ENCODE measurements at regions not wholly inside any gene's neighbourhood (a gene's known extent, or its start where the extent isn't known, plus 50 kb on each side); places are given as distances from the start of the nearest gene placed in this dataset.

DNA sequence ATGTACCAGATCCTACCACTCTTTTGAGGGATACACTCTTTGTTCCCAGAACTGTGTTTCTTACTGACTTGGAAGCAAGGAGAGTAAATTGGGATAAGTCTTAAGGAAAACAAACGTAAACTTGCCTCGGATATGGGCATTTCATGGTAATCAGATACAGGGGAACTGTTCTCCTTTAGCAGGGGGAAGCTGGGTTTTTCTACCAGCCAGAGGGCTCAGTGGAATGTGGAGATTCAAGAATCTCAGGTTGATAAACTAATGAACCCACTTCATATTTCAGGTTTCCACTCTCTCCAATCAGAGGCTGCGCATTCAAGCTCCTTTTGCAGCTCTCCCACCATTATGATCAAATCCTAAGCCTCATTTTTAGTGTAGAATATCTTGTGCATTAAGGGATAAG is 676.5 kb upstream of the FSHR start:
- ChIA-PET POLR2A (no interaction called here), CTCF (no interaction called here), SMC1A (ENCODE audit: uncharacterized antibody, unreplicated experiment) (no interaction called here), RAD21 (ENCODE audit: unreplicated experiment) (no interaction called here)
- no peaks in the 10 kb centered on the region for H3K9me3 ChIP-seq (replicated peaks; ENCODE audit: control insufficient read depth, insufficient read depth, low read length)
- H3K36me3 ChIP-seq (ENCODE audit: control insufficient read depth in 2 of 2, insufficient read depth in 2 of 2, low read length in 1 of 2), result no peaks in the 10 kb centered on the region
- no peaks in the 10 kb centered on the region for H4K20me1 ChIP-seq (ENCODE audit: control insufficient read depth, insufficient read depth)
- ATAC-seq, result no peak
- H2AFZ ChIP-seq (ENCODE audit: control insufficient read depth, low read depth, low read length), result no peak overlapping the region
- no peak for TF ChIP-seq ASH2L (IDR thresholded peaks at IDR 0.05; ENCODE audit: borderline replicate concordance, low read depth)
- TF ChIP-seq, protein P1, sequence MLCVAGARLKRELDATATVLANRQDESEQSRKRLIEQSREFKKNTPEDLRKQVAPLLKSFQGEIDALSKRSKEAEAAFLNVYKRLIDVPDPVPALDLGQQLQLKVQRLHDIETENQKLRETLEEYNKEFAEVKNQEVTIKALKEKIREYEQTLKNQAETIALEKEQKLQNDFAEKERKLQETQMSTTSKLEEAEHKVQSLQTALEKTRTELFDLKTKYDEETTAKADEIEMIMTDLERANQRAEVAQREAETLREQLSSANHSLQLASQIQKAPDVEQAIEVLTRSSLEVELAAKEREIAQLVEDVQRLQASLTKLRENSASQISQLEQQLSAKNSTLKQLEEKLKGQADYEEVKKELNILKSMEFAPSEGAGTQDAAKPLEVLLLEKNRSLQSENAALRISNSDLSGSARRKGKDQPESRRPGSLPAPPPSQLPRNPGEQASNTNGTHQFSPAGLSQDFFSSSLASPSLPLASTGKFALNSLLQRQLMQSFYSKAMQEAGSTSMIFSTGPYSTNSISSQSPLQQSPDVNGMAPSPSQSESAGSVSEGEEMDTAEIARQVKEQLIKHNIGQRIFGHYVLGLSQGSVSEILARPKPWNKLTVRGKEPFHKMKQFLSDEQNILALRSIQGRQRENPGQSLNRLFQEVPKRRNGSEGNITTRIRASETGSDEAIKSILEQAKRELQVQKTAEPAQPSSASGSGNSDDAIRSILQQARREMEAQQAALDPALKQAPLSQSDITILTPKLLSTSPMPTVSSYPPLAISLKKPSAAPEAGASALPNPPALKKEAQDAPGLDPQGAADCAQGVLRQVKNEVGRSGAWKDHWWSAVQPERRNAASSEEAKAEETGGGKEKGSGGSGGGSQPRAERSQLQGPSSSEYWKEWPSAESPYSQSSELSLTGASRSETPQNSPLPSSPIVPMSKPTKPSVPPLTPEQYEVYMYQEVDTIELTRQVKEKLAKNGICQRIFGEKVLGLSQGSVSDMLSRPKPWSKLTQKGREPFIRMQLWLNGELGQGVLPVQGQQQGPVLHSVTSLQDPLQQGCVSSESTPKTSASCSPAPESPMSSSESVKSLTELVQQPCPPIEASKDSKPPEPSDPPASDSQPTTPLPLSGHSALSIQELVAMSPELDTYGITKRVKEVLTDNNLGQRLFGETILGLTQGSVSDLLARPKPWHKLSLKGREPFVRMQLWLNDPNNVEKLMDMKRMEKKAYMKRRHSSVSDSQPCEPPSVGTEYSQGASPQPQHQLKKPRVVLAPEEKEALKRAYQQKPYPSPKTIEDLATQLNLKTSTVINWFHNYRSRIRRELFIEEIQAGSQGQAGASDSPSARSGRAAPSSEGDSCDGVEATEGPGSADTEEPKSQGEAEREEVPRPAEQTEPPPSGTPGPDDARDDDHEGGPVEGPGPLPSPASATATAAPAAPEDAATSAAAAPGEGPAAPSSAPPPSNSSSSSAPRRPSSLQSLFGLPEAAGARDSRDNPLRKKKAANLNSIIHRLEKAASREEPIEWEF (IDR thresholded peaks at IDR 0.05; ENCODE audit: insufficient replicate concordance, low read depth, low read length), result no peak
- no peak for TF ChIP-seq NFYB (IDR thresholded peaks at IDR 0.05; ENCODE audit: insufficient read depth, low read depth, low read length)
- no peak for TF ChIP-seq CREM (IDR thresholded peaks at IDR 0.05; ENCODE audit: low read depth)
- TF ChIP-seq PAX5 (IDR thresholded peaks at IDR 0.05; ENCODE audit: borderline replicate concordance, low read depth, low read length), result no peak
- TF ChIP-seq, protein P2, sequence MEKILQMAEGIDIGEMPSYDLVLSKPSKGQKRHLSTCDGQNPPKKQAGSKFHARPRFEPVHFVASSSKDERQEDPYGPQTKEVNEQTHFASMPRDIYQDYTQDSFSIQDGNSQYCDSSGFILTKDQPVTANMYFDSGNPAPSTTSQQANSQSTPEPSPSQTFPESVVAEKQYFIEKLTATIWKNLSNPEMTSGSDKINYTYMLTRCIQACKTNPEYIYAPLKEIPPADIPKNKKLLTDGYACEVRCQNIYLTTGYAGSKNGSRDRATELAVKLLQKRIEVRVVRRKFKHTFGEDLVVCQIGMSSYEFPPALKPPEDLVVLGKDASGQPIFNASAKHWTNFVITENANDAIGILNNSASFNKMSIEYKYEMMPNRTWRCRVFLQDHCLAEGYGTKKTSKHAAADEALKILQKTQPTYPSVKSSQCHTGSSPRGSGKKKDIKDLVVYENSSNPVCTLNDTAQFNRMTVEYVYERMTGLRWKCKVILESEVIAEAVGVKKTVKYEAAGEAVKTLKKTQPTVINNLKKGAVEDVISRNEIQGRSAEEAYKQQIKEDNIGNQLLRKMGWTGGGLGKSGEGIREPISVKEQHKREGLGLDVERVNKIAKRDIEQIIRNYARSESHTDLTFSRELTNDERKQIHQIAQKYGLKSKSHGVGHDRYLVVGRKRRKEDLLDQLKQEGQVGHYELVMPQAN (conservative IDR thresholded peaks at IDR 0.05), result no peak
- TF ChIP-seq, protein P3, sequence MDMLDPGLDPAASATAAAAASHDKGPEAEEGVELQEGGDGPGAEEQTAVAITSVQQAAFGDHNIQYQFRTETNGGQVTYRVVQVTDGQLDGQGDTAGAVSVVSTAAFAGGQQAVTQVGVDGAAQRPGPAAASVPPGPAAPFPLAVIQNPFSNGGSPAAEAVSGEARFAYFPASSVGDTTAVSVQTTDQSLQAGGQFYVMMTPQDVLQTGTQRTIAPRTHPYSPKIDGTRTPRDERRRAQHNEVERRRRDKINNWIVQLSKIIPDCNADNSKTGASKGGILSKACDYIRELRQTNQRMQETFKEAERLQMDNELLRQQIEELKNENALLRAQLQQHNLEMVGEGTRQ (IDR thresholded peaks at IDR 0.05; ENCODE audit: borderline replicate concordance, low read depth, low read length), result no peak
- TF ChIP-seq BHLHE40 (IDR thresholded peaks at IDR 0.05; ENCODE audit: borderline replicate concordance in 1 of 2, low read depth in 2 of 2, low read length in 1 of 2), result no peak
- TF ChIP-seq BCL11A (IDR thresholded peaks at IDR 0.05; ENCODE audit: low read depth, low read length), result no peak
- no peak for TF ChIP-seq SIX5 (IDR thresholded peaks at IDR 0.05; ENCODE audit: low read depth, low read length, severe bottlenecking)
- no peak for TF ChIP-seq ETV6 (conservative IDR thresholded peaks at IDR 0.05 in 1 of 2, IDR thresholded peaks at IDR 0.05 in 1 of 2; ENCODE audit: borderline replicate concordance in 1 of 2, low read depth in 1 of 2)
- no peak for TF ChIP-seq MYB (IDR thresholded peaks at IDR 0.05; ENCODE audit: borderline replicate concordance, low read depth, low read length)
- TF ChIP-seq HDAC6 (IDR thresholded peaks at IDR 0.05; ENCODE audit: unreplicated experiment), result no peak
- BruUV-seq (replicated peaks), result no TSS peak
- no peaks in the 10 kb centered on the region for H3K79me2 ChIP-seq (ENCODE audit: control insufficient read depth, insufficient read depth, low read length)
- no peak overlapping the region for H3K27ac ChIP-seq (ENCODE audit: control insufficient read depth, insufficient read depth)
- WGBS (ENCODE audit: insufficient coverage, insufficient replicate concordance, low lambda C conversion rate, missing lambda C conversion rate), result 17% methylated on average over 3 of the region's 3 CpGs
- intact Hi-C loops (cut with micrococcal nuclease; ENCODE audit: unreplicated experiment) (no loop called here), in situ Hi-C loops (cut with MboI) (no loop called here)
- no peak overlapping the region for H3K4me2 ChIP-seq (ENCODE audit: control insufficient read depth, insufficient read depth)
- FAIRE-seq, result no peak
- no peak for DNase-seq (ENCODE audit: low read depth, low spot score)
- H3K4me1 ChIP-seq (ENCODE audit: control insufficient read depth, insufficient read depth, low read length), result no peaks in the 10 kb centered on the region
- no peak overlapping the region for H3K9ac ChIP-seq (ENCODE audit: control insufficient read depth, insufficient read depth, low read length)
- no peak overlapping the region for H3K4me3 ChIP-seq
- no peaks in the 10 kb centered on the region for H3K27me3 ChIP-seq (replicated peaks in 1 of 2; ENCODE audit: control insufficient read depth in 2 of 2, insufficient read depth in 2 of 2, low read length in 1 of 2)
